Fibroblast of lung (primary cell): ENCODE measurements at regions not wholly inside any gene's neighbourhood (a gene's known extent, or its start where the extent isn't known, plus 50 kb on each side); places are given as distances from the start of the nearest gene placed in this dataset.

Experiments used
- DNase-seq, 2 donors: peaks; one replicate each; pipeline versions ENCODE4 v3.0.0 to v3.0.0-alpha.2; 2010; ENCODE audit warnings: low read depth in 2 of 2
- H2AFZ ChIP-seq: 2 replicates; pipeline ENCODE4 v1.5.1; 2012; ENCODE audit warnings: low read length, control low read depth, inconsistent platforms
- H3K27ac ChIP-seq: 2 replicates; pipeline ENCODE4 v1.5.1; 2011; ENCODE audit warnings: low read length, control low read depth; ENCODE audit not compliant: insufficient read depth
- H3K27me3 ChIP-seq: 2 replicates; pipeline ENCODE4 v1.5.1; 2011; ENCODE audit warnings: mild to moderate bottlenecking, low read length; ENCODE audit not compliant: control insufficient read depth, insufficient read depth
- H3K36me3 ChIP-seq: 2 replicates; pipeline ENCODE4 v1.5.1; 2011; ENCODE audit warnings: low read length; ENCODE audit not compliant: control insufficient read depth, insufficient read depth
- H3K4me1 ChIP-seq: 2 replicates; pipeline ENCODE4 v1.5.1; 2011; ENCODE audit warnings: low read length; ENCODE audit not compliant: control insufficient read depth, insufficient read depth; ENCODE audit errors: extremely low read depth
- H3K4me2 ChIP-seq: 2 replicates; pipeline ENCODE4 v1.5.1; 2011; ENCODE audit warnings: low read length, control low read depth; ENCODE audit not compliant: insufficient read depth; ENCODE audit errors: extremely low read depth
- H3K4me3 ChIP-seq, 4 experiments: fragments of 200-600 bp in 1 of 4; sonication (generic) in 1 of 4; replicated peaks in 1 of 4; 2 replicates each; pipeline ENCODE4 v1.5.1; 2011 to 2016; ENCODE audit warnings: low read length in 4 of 4, low read depth in 3 of 4, mild to moderate bottlenecking in 3 of 4, control low read depth in 2 of 4, inconsistent platforms in 1 of 4, mixed read lengths in 1 of 4; ENCODE audit not compliant: insufficient read depth in 1 of 4; ENCODE audit errors: control extremely low read depth in 1 of 4
- H3K79me2 ChIP-seq: 2 replicates; pipeline ENCODE4 v1.5.1; 2012; ENCODE audit warnings: mild to moderate bottlenecking, low read length, inconsistent platforms; ENCODE audit not compliant: control insufficient read depth, insufficient read depth
- H3K9ac ChIP-seq: 2 replicates; pipeline ENCODE4 v1.5.1; 2011; ENCODE audit warnings: mild to moderate bottlenecking, low read length, control low read depth; ENCODE audit not compliant: insufficient read depth
- H3K9me3 ChIP-seq: 2 replicates; pipeline ENCODE4 v1.5.1; 2012; ENCODE audit warnings: low read depth, low read length; ENCODE audit not compliant: control insufficient read depth, insufficient read depth
- H4K20me1 ChIP-seq: 2 replicates; pipeline ENCODE4 v1.5.1; 2011; ENCODE audit warnings: low read length; ENCODE audit not compliant: control insufficient read depth, insufficient read depth; ENCODE audit errors: extremely low read depth
- CTCF ChIP-seq, 2 donors: IDR thresholded peaks in 1 of 2; conservative IDR thresholded peaks in 1 of 2; 1 replicate in 1 of 2; 2 replicates in 1 of 2; pipeline ENCODE4 v1.5.1; 2011 to 2012; ENCODE audit warnings: low read length in 2 of 2, control low read depth in 1 of 2, inconsistent platforms in 1 of 2, low read depth in 1 of 2, mild to moderate bottlenecking in 1 of 2
- EZH2 ChIP-seq: IDR thresholded peaks from 2 replicates; pipeline ENCODE4 v1.5.1; 2012; ENCODE audit warnings: low read length, control low read depth, mild to moderate bottlenecking; ENCODE audit errors: missing control alignments

DNA sequence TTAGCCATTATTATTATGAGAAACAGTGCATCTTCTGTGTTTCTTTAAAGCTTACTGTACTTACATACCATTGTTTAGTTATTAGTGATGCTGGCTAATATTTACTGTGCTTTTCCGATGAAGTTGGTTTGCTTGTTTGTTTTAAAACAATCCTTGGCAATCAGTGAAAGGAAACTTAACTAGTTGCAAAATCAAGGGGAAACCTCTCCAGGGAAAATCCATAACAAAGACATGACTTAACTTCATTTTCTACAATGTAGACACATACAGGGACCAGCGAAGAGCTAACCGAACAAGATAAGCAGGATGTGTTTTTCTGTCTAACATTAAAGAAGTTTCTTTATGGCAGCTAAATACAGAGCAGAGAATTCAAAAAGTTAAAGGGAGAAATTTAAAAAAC is 102.5 kb upstream of the PARP11 start:
- no peak overlapping the region for H3K9ac ChIP-seq
- H3K9me3 ChIP-seq: no peaks in the 10 kb centered on the region
- H3K4me2 ChIP-seq: no peak overlapping the region
- H3K36me3 ChIP-seq: no peaks in the 10 kb centered on the region
- H3K79me2 ChIP-seq: no peaks in the 10 kb centered on the region
- H3K4me3 ChIP-seq: no peak overlapping the region
- DNase-seq: no peak
- no peaks in the 10 kb centered on the region for H3K4me1 ChIP-seq
- no peak for TF ChIP-seq EZH2
- no peak overlapping the region for H2AFZ ChIP-seq
- no peaks in the 10 kb centered on the region for H3K27me3 ChIP-seq
- H4K20me1 ChIP-seq: no peaks in the 10 kb centered on the region
- H3K27ac ChIP-seq: no peak overlapping the region

DNA sequence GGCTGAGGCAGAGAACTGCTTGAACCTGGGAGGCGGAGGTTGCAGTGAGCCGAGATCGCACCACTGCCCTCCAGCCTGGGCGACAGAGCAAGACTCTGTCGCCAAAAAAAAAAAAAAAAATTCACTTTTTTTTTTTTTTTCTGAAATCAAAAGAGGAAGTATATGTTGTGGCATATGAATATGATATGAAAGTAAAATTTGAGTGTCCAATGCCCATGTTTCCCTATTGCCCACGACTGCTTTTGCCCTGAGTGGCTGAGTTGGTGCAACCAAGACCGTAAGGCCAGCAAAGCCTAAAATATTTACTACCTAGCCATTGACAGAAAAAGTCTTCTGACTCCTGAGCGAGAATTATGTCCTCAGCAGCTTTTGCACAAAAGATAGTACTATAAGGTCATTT is 101.7 kb upstream of the PARP11 start:
- Histone ChIP-seq H3K9ac (no peak overlapping the region), H3K9me3 (no peaks in the 10 kb centered on the region), H3K4me3 (no peak overlapping the region), H3K4me2 (no peak overlapping the region), H4K20me1 (no peaks in the 10 kb centered on the region), H2AFZ (no peak overlapping the region), H3K4me1 (no peaks in the 10 kb centered on the region), H3K79me2 (no peaks in the 10 kb centered on the region), H3K36me3 (no peaks in the 10 kb centered on the region), H3K27ac (no peak overlapping the region), H3K27me3 (no peaks in the 10 kb centered on the region)
- DNase-seq: no peak
- TF ChIP-seq EZH2: no peak
- TF ChIP-seq CTCF (conservative IDR thresholded peaks at IDR 0.05 in 1 of 2, IDR thresholded peaks at IDR 0.05 in 1 of 2; ENCODE audit: low read depth in 1 of 2, low read length in 2 of 2): no peak

DNA sequence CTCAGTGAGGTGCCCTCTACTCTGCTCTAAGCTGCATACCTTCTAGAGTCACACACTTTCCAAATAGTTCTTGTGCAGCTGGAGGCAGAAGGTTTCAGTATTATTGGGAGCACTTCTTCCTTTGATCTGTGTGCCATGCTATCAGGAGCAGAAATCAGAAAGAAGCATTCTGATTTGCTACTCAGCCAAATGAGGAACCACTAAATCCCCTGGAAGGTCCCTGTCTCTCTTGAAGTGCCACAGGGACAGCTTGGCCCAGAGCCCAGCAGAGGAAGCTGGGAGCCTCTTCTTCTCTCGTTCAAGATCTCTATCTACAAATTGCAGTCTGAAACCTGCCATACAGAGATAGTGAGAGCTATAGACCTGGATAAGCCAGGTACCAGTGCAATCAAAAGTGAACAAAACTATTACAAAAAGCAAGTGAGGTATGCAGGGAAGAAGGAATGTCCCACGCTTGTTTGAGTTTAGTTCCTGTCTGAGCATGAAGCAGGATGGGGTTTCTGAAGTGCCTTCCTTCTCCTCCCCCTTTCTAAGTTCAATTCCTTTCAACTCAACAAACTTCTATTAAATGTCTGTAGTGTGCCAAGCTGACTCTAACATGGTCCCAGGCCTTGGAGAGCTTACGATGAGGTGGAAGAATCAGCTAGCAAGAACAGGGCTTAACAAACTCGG is 100.9 kb upstream of the PARP11 start:
- DNase-seq: no peak
- H3K79me2 ChIP-seq: no peaks in the 10 kb centered on the region
- no peaks in the 10 kb centered on the region for H3K4me1 ChIP-seq
- H3K9ac ChIP-seq: no peak overlapping the region
- H3K9me3 ChIP-seq: no peaks in the 10 kb centered on the region
- no peaks in the 10 kb centered on the region for H4K20me1 ChIP-seq
- H3K27me3 ChIP-seq: no peaks in the 10 kb centered on the region
- no peak for TF ChIP-seq CTCF (conservative IDR thresholded peaks at IDR 0.05 in 1 of 2, IDR thresholded peaks at IDR 0.05 in 1 of 2; ENCODE audit: low read depth in 1 of 2, low read length in 2 of 2)
- no peak for TF ChIP-seq EZH2
- H3K4me2 ChIP-seq: no peak overlapping the region
- no peak overlapping the region for H2AFZ ChIP-seq
- no peak overlapping the region for H3K4me3 ChIP-seq
- H3K36me3 ChIP-seq: no peaks in the 10 kb centered on the region
- no peak overlapping the region for H3K27ac ChIP-seq
